Liver (tissue), 8 donors: ENCODE measurements at regions not wholly inside any gene's neighbourhood (a gene's known extent, or its start where the extent isn't known, plus 50 kb on each side); places are given as distances from the start of the nearest gene placed in this dataset.

ENCODE experiments used
- DNase-seq: peaks from one replicate; pipeline ENCODE4 v3.0.0-alpha.2; 2017; ENCODE audit warnings: low spot score
- H3K27ac ChIP-seq, 2 donors: one replicate each; pipeline ENCODE4 v1.7.0; 2013; ENCODE audit warnings: inconsistent platforms in 2 of 2, low read length in 2 of 2, control low read depth in 1 of 2, low read depth in 1 of 2, mild to moderate bottlenecking in 1 of 2
- H3K27me3 ChIP-seq, 4 donors: one replicate each; pipeline versions ENCODE4 v1.6.1 to v1.7.0; 2013; ENCODE audit warnings: low read length in 3 of 4, inconsistent platforms in 1 of 4, mild to moderate bottlenecking in 1 of 4, moderate library complexity in 1 of 4; ENCODE audit not compliant: control insufficient read depth in 4 of 4, insufficient read depth in 4 of 4
- H3K36me3 ChIP-seq, 4 donors: one replicate each; pipeline versions ENCODE4 v1.6.1 to v1.7.0; 2013; ENCODE audit warnings: low read length in 3 of 4, mild to moderate bottlenecking in 3 of 4, low read depth in 1 of 4, moderate library complexity in 1 of 4; ENCODE audit not compliant: control insufficient read depth in 4 of 4, insufficient read depth in 3 of 4
- H3K4me1 ChIP-seq, 4 donors: one replicate each; pipeline versions ENCODE4 v1.6.1 to v1.7.0; 2013; ENCODE audit warnings: low read length in 3 of 4, mild to moderate bottlenecking in 3 of 4, moderate library complexity in 1 of 4; ENCODE audit not compliant: control insufficient read depth in 4 of 4, insufficient read depth in 4 of 4
- H3K4me3 ChIP-seq, 3 donors: one replicate each; pipeline versions ENCODE4 v1.6.1 to v1.7.0; 2013; ENCODE audit warnings: low read length in 3 of 3, control low read depth in 1 of 3, low read depth in 1 of 3, mild to moderate bottlenecking in 1 of 3
- H3K9ac ChIP-seq, 2 donors: one replicate each; pipeline ENCODE4 v1.7.0; 2013; ENCODE audit warnings: low read length in 2 of 2, mild to moderate bottlenecking in 2 of 2, moderate library complexity in 2 of 2, control low read depth in 1 of 2, low read depth in 1 of 2
- H3K9me3 ChIP-seq, 4 donors: one replicate each; pipeline versions ENCODE4 v1.6.1 to v1.7.0; 2013; ENCODE audit warnings: low read length in 3 of 4; ENCODE audit not compliant: control insufficient read depth in 4 of 4
- CTCF ChIP-seq: fragments of 150-350 bp; IDR thresholded peaks from 2 replicates; pipeline ENCODE4 v1.5.1; 2017; ENCODE audit warnings: improper control_type of control experiment, low read depth, low read length; ENCODE audit not compliant: missing input control
- FOXA1 ChIP-seq: IDR thresholded peaks from 2 replicates; pipeline ENCODE4 v1.6.1; 2016; ENCODE audit warnings: antibody characterized with exemption
- FOXA2 ChIP-seq: IDR thresholded peaks from 2 replicates; pipeline ENCODE4 v1.6.1; 2016; ENCODE audit warnings: antibody characterized with exemption
- GABPA ChIP-seq, 2 donors: IDR thresholded peaks in 1 of 2; conservative IDR thresholded peaks in 1 of 2; 2 replicates each; pipeline ENCODE4 v1.6.1; 2016; ENCODE audit warnings: antibody characterized with exemption in 2 of 2, mild to moderate bottlenecking in 1 of 2, moderate library complexity in 1 of 2
- HNF4A ChIP-seq, 2 donors: conservative IDR thresholded peaks; 2 replicates each; pipeline ENCODE4 v1.6.1; 2016; ENCODE audit warnings: antibody characterized with exemption in 2 of 2, mild to moderate bottlenecking in 2 of 2
- JUND ChIP-seq, 2 donors: IDR thresholded peaks; 2 replicates each; pipeline ENCODE4 v1.6.1; 2016; ENCODE audit warnings: antibody characterized with exemption in 2 of 2
- MAX ChIP-seq: IDR thresholded peaks from 2 replicates; pipeline ENCODE4 v1.6.1; 2016; ENCODE audit warnings: antibody characterized with exemption
- NR2F2 ChIP-seq: IDR thresholded peaks from 2 replicates; pipeline ENCODE4 v1.6.1; 2016; ENCODE audit warnings: antibody characterized with exemption
- REST ChIP-seq: IDR thresholded peaks from 2 replicates; pipeline ENCODE4 v1.6.1; 2016; ENCODE audit warnings: antibody characterized with exemption, mild to moderate bottlenecking
- RXRA ChIP-seq, 2 donors: IDR thresholded peaks; 2 replicates each; pipeline ENCODE4 v1.6.1; 2017 to 2018; ENCODE audit warnings: antibody characterized with exemption in 2 of 2, mild to moderate bottlenecking in 1 of 2
- SP1 ChIP-seq: IDR thresholded peaks from 2 replicates; pipeline ENCODE4 v1.6.1; 2018; ENCODE audit warnings: antibody characterized with exemption, mild to moderate bottlenecking
- TAF1 ChIP-seq: conservative IDR thresholded peaks from 2 replicates; pipeline ENCODE4 v1.6.1; 2016; ENCODE audit warnings: antibody characterized with exemption, mild to moderate bottlenecking
- YY1 ChIP-seq: IDR thresholded peaks from 2 replicates; pipeline ENCODE4 v1.6.1; 2016; ENCODE audit warnings: antibody characterized with exemption, mild to moderate bottlenecking
- WGBS: extraction: QIAGEN DNeasy Blood & Tissue Kit; methylation state at CpG from one replicate; pipeline ENCODE4 v1.1.7; 2013; 5-methylcytosine and 5-hydroxymethylcytosine counted together
- TF ChIP-seq, protein P1 (sequence below): IDR thresholded peaks from 2 replicates; pipeline ENCODE4 v1.6.1; 2016; ENCODE audit warnings: antibody characterized with exemption
- donor health status: healthy.
- donor health status: healthy.
- donor health status: healthy.
- donor health status: healthy.
- donor health status: healthy.

GRCh38 chr10:123417414-123417813 lies 248.7 kb upstream of the GPR26 start (continued):
- TF ChIP-seq CTCF (no peak), NR2F2 (no peak)

DNA sequence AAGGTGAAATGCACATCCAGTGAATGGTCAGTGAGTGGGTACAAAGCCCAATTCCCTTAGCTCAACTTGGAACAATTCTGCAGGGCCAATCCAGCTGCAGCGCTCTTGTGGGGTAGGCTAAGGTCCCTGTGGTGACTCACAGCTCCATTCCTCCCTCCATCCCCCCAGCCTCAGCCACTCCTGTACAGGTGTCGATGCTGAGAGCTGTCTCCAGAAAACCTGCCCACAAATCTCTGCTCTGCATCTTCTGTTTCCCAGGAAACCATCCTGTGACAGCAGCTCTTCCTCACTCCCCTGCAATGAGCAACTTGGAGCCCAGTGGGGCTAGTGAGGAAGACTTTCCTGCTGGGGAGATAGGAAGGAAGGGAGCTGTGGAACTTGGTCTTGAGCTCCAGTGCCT lies 244.7 kb upstream of the GPR26 start:
- Histone ChIP-seq H3K27ac (no peak overlapping the region), H3K9me3 (peaks cover 0 to 3% (median 0%) of the 10 kb centered on the region in 4 donors), H3K27me3 (peaks cover 0 to 3% (median 0%) of the 10 kb centered on the region in 4 donors), H3K36me3 (no peaks in the 10 kb centered on the region), H3K4me3 (no peak overlapping the region), H3K9ac (no peak overlapping the region), H3K4me1 (no peaks in the 10 kb centered on the region)
- TF ChIP-seq YY1 (no peak), GABPA (IDR thresholded peaks at IDR 0.05 in 1 of 2, conservative IDR thresholded peaks at IDR 0.05 in 1 of 2) (no peak), HNF4A (conservative IDR thresholded peaks at IDR 0.05) (no peak), SP1 (no peak), FOXA2 (no peak), MAX (no peak), JUND (IDR thresholded peaks at IDR 0.05) (no peak), FOXA1 (no peak)
- TF ChIP-seq, protein P1, sequence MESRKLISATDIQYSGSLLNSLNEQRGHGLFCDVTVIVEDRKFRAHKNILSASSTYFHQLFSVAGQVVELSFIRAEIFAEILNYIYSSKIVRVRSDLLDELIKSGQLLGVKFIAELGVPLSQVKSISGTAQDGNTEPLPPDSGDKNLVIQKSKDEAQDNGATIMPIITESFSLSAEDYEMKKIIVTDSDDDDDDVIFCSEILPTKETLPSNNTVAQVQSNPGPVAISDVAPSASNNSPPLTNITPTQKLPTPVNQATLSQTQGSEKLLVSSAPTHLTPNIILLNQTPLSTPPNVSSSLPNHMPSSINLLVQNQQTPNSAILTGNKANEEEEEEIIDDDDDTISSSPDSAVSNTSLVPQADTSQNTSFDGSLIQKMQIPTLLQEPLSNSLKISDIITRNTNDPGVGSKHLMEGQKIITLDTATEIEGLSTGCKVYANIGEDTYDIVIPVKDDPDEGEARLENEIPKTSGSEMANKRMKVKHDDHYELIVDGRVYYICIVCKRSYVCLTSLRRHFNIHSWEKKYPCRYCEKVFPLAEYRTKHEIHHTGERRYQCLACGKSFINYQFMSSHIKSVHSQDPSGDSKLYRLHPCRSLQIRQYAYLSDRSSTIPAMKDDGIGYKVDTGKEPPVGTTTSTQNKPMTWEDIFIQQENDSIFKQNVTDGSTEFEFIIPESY = no peak
- 87% methylated on average over 2 of the region's 2 CpGs for WGBS
- DNase-seq = no peak

- TF ChIP-seq, protein P1 = no peak
- no peak for TF ChIP-seq REST
- no peak for TF ChIP-seq JUND (IDR thresholded peaks at IDR 0.05)
- TF ChIP-seq HNF4A (conservative IDR thresholded peaks at IDR 0.05) = no peak
- TF ChIP-seq FOXA1 = no peak
- no peak for TF ChIP-seq SP1
- TF ChIP-seq TAF1 = no peak
- no peak for TF ChIP-seq NR2F2
- no peak for TF ChIP-seq RXRA (IDR thresholded peaks at IDR 0.05)
- no peak for TF ChIP-seq CTCF
- H3K9ac ChIP-seq = no peak overlapping the region
- H3K4me1 ChIP-seq = no peaks in the 10 kb centered on the region
- no peak overlapping the region for H3K27ac ChIP-seq
- DNase-seq = no peak
- peaks cover 0 to 3% (median 0%) of the 10 kb centered on the region in 4 donors for H3K9me3 ChIP-seq
- 94% methylated on average over 5 of the region's 5 CpGs for WGBS
- H3K36me3 ChIP-seq = no peaks in the 10 kb centered on the region
- H3K27me3 ChIP-seq = peaks cover 0 to 7% (median 0%) of the 10 kb centered on the region in 4 donors
- H3K4me3 ChIP-seq = no peak overlapping the region
Observed at GRCh38 chr10:123422261-123422660, 243.9 kb upstream of the GPR26 start.
